H9 (cell line): ENCODE measurements at regions not wholly inside any gene's neighbourhood (a gene's known extent, or its start where the extent isn't known, plus 50 kb on each side); places are given as distances from the start of the nearest gene placed in this dataset.

Source experiments
- DNase-seq: peaks from one replicate; pipeline ENCODE4 v3.0.0-alpha.2; 2017
- H2AFZ ChIP-seq: one replicate; pipeline ENCODE4 v1.6.1; 2013; ENCODE audit warnings: mild to moderate bottlenecking, low read length, control low read depth, moderate library complexity
- H2AK5ac ChIP-seq: 2 replicates; pipeline ENCODE4 v1.6.1; 2013; ENCODE audit warnings: low read length, control low read depth, mixed read lengths; ENCODE audit not compliant: insufficient read length
- H2BK120ac ChIP-seq: one replicate; pipeline ENCODE4 v1.6.1; 2013; ENCODE audit warnings: low read depth, mild to moderate bottlenecking, low read length, control low read depth, inconsistent platforms; ENCODE audit not compliant: poor library complexity, severe bottlenecking
- H2BK12ac ChIP-seq: 2 replicates; pipeline ENCODE4 v1.6.1; 2013; ENCODE audit warnings: low read length, control low read depth, mixed read lengths, low read depth; ENCODE audit not compliant: insufficient read length
- H2BK15ac ChIP-seq: 2 replicates; pipeline ENCODE4 v1.6.1; 2013; ENCODE audit warnings: low read depth, low read length, control low read depth
- H2BK20ac ChIP-seq: one replicate; pipeline ENCODE4 v1.6.1; 2013; ENCODE audit warnings: low read depth, mild to moderate bottlenecking, low read length, control low read depth, inconsistent platforms; ENCODE audit not compliant: poor library complexity, severe bottlenecking
- H2BK5ac ChIP-seq: 2 replicates; pipeline ENCODE4 v1.6.1; 2013; ENCODE audit warnings: low read length, control low read depth, mixed read lengths; ENCODE audit not compliant: insufficient read length
- H3K14ac ChIP-seq: 2 replicates; pipeline ENCODE4 v1.6.1; 2013; ENCODE audit warnings: low read length, control low read depth; ENCODE audit not compliant: insufficient read depth
- H3K18ac ChIP-seq: 2 replicates; pipeline ENCODE4 v1.6.1; 2013; ENCODE audit warnings: low read depth, mild to moderate bottlenecking, mixed read lengths, low read length, control low read depth; ENCODE audit not compliant: insufficient read length
- H3K23ac ChIP-seq: 2 replicates; pipeline ENCODE4 v1.6.1; 2013; ENCODE audit warnings: low read length, control low read depth, mixed read lengths, low read depth; ENCODE audit not compliant: insufficient read length
- H3K23me2 ChIP-seq: 2 replicates; pipeline ENCODE4 v1.6.1; 2013; ENCODE audit warnings: low read depth, mild to moderate bottlenecking, mixed read lengths, low read length, control low read depth; ENCODE audit not compliant: insufficient read length, poor library complexity, severe bottlenecking
- H3K27ac ChIP-seq: 2 replicates; pipeline ENCODE4 v1.5.1; 2013; ENCODE audit warnings: low read length, control low read depth, mixed read lengths, low read depth; ENCODE audit not compliant: insufficient read length
- H3K27me3 ChIP-seq: 2 replicates; pipeline ENCODE4 v1.6.1; 2013; ENCODE audit warnings: low read length, control low read depth, inconsistent platforms; ENCODE audit not compliant: insufficient read depth
- H3K4ac ChIP-seq: 2 replicates; pipeline ENCODE4 v1.6.1; 2013; ENCODE audit warnings: low read depth, mild to moderate bottlenecking, control low read depth, inconsistent platforms, low read length, moderate library complexity
- H3K4me1 ChIP-seq: 2 replicates; pipeline ENCODE4 v1.6.1; 2013; ENCODE audit warnings: low read length, control low read depth, inconsistent platforms; ENCODE audit not compliant: insufficient read depth
- H3K4me2 ChIP-seq: 2 replicates; pipeline ENCODE4 v1.6.1; 2013; ENCODE audit warnings: low read length, control low read depth, mixed read lengths; ENCODE audit not compliant: insufficient read length, insufficient read depth
- H3K56ac ChIP-seq: 2 replicates; pipeline ENCODE4 v1.6.1; 2013; ENCODE audit warnings: low read depth, mild to moderate bottlenecking, mixed read lengths, low read length, control low read depth; ENCODE audit not compliant: insufficient read length
- H3K79me1 ChIP-seq: 2 replicates; pipeline ENCODE4 v1.6.1; 2013; ENCODE audit warnings: low read depth, mild to moderate bottlenecking, moderate library complexity, low read length, control low read depth, inconsistent platforms; ENCODE audit not compliant: insufficient read depth, poor library complexity, severe bottlenecking
- H3K79me2 ChIP-seq: 2 replicates; pipeline ENCODE4 v1.6.1; 2013; ENCODE audit warnings: low read length, control low read depth, inconsistent platforms; ENCODE audit not compliant: insufficient read depth
- H3K9ac ChIP-seq: 2 replicates; pipeline ENCODE4 v1.6.1; 2013; ENCODE audit warnings: low read length, control low read depth, mixed read lengths; ENCODE audit not compliant: insufficient read length; ENCODE audit errors: extremely low read depth
- H3K9me3 ChIP-seq: one replicate; pipeline ENCODE4 v1.6.1; 2013; ENCODE audit warnings: low read depth, low read length, inconsistent platforms; ENCODE audit not compliant: control insufficient read depth
- H3T11ph ChIP-seq: one replicate; pipeline ENCODE4 v1.6.1; 2013; ENCODE audit warnings: mild to moderate bottlenecking, low read length, control low read depth, inconsistent platforms
- H4K20me1 ChIP-seq: one replicate; pipeline ENCODE4 v1.6.1; 2013; ENCODE audit not compliant: control insufficient read depth, insufficient read length, insufficient read depth
- H4K5ac ChIP-seq: 2 replicates; pipeline ENCODE4 v1.6.1; 2013; ENCODE audit warnings: low read depth, mild to moderate bottlenecking, mixed read lengths, low read length, control low read depth; ENCODE audit not compliant: insufficient read length
- H4K8ac ChIP-seq: replicated peaks from 2 replicates; pipeline ENCODE4 v1.6.1; 2013; ENCODE audit warnings: low read length, control low read depth, mixed read lengths, low read depth; ENCODE audit not compliant: insufficient read length
- H4K91ac ChIP-seq: 2 replicates; pipeline ENCODE4 v1.6.1; 2013; ENCODE audit warnings: low read depth, mild to moderate bottlenecking, moderate library complexity, mixed read lengths, low read length, control low read depth; ENCODE audit not compliant: insufficient read length
- H3K27ac Mint-ChIP-seq, 3 experiments: 2 replicates in 2 of 3; 3 replicates in 1 of 3; pipeline ENCODE4 v1.8.0; 2020 to 2021; ENCODE audit warnings: mixed read lengths in 3 of 3, mild to moderate bottlenecking in 1 of 3, moderate library complexity in 1 of 3
- H3K27me3 Mint-ChIP-seq: 2 replicates; pipeline ENCODE4 v1.8.0; 2021; ENCODE audit warnings: low read depth, mild to moderate bottlenecking, moderate library complexity, mixed read lengths
- H3K36me3 Mint-ChIP-seq, 3 experiments: 2 replicates in 2 of 3; 3 replicates in 1 of 3; pipeline ENCODE4 v1.8.0; 2020 to 2021; ENCODE audit warnings: low read depth in 3 of 3, mixed read lengths in 3 of 3; ENCODE audit not compliant: insufficient read depth in 1 of 3
- H3K4me1 Mint-ChIP-seq, 2 experiments: 2 replicates each; pipeline ENCODE4 v1.8.0; 2020; ENCODE audit warnings: mixed read lengths in 2 of 2
- H3K4me3 Mint-ChIP-seq, 2 experiments: 2 replicates in 1 of 2; 3 replicates in 1 of 2; pipeline ENCODE4 v1.8.0; 2020 to 2021; ENCODE audit warnings: mild to moderate bottlenecking in 2 of 2, mixed read lengths in 2 of 2, moderate library complexity in 1 of 2
- H3K9me3 Mint-ChIP-seq, 2 experiments: 2 replicates in 1 of 2; 3 replicates in 1 of 2; pipeline ENCODE4 v1.8.0; 2020; ENCODE audit warnings: mild to moderate bottlenecking in 2 of 2, mixed read lengths in 2 of 2, moderate library complexity in 1 of 2
- WGBS: extraction: QIAGEN DNeasy Blood & Tissue Kit; methylation state at CpG from one replicate; pipeline ENCODE4 v1.1.7; 2013; ENCODE audit warnings: missing lambda C conversion rate, low lambda C conversion rate, mixed read lengths; ENCODE audit not compliant: insufficient read length; ENCODE audit errors: extremely low coverage; 5-methylcytosine and 5-hydroxymethylcytosine counted together
- TF ChIP-seq, protein P1 (sequence below): fragments of 200-600 bp; sonication (generic); conservative IDR thresholded peaks from 3 replicates; pipeline ENCODE4 v1.8.0; 2021; ENCODE audit warnings: antibody characterized with exemption, mild to moderate bottlenecking

DNA sequence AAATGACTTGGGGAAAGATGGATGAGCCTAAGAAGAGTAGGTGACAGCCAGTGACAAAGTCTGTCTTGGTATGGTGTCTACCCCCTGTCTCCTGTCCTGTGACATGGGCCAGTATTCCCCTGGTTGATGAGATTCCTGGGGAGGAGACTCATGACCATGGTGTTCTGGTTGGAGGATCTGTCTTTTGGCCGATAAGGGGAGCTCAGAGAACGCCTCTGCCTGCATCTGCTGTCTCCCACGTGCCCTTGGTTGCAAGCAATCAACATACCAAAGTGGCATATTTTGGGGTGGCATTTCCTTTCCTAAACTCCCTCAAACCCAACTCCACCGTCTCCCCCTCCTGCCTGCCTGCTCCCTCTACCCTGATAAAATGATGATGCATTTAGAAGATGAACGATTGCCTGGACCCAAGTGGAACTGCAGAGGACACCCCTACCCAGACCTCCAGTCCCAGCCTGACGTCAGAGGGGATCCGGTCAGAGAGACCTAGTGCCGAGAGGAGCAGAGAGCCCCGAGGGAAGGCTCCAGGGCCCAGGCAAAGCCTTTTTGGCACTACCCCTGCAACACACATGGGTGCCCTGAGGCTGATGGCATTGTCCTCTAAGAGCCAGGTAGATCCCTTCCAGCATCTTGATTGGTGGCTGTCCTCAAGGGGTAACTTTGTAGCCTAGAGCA lies 88.0 kb upstream of the KCNK12 start:
- no peak overlapping the region for H3K4me3 Mint-ChIP-seq
- no peak overlapping the region for H2AK5ac ChIP-seq
- no CpG with 5 or more reads among the region's 9 CpGs for WGBS
- no peak overlapping the region for H3K27ac ChIP-seq
- peaks cover 45 to 53% of the 10 kb centered on the region in 2 experiments for H3K4me1 Mint-ChIP-seq
- no peaks in the 10 kb centered on the region for H3K79me1 ChIP-seq
- no peak overlapping the region for H4K8ac ChIP-seq
- no peak overlapping the region for H3K9ac ChIP-seq
- H3K4ac ChIP-seq = no peak overlapping the region
- H3K79me2 ChIP-seq = no peaks in the 10 kb centered on the region
- H3K18ac ChIP-seq = no peak overlapping the region
- no peak overlapping the region for H2BK15ac ChIP-seq
- no peak overlapping the region for H2AFZ ChIP-seq
- no peaks in the 10 kb centered on the region; the same call in 1 of the 2 replicates for H3K27me3 Mint-ChIP-seq
- H2BK120ac ChIP-seq = no peak overlapping the region
- no peaks in the 10 kb centered on the region for H3K23me2 ChIP-seq
- H3K56ac ChIP-seq = no peak overlapping the region
- no peak for DNase-seq
- H3K23ac ChIP-seq = no peak overlapping the region
- peaks cover 11% of the 10 kb centered on the region; the same call in 1 of the 2 replicates for H3K4me1 ChIP-seq
- no peak overlapping the region for H3K4me2 ChIP-seq
- H2BK5ac ChIP-seq = no peak overlapping the region
- H3K27ac Mint-ChIP-seq = no peak overlapping the region
- H4K5ac ChIP-seq = no peak overlapping the region
- H3K27me3 ChIP-seq = no peaks in the 10 kb centered on the region
- no peak overlapping the region for H2BK12ac ChIP-seq
- no peak overlapping the region for H3T11ph ChIP-seq
- H3K9me3 Mint-ChIP-seq = no peaks in the 10 kb centered on the region
- no peaks in the 10 kb centered on the region for H4K20me1 ChIP-seq
- H3K14ac ChIP-seq = no peak overlapping the region; the same call in 1 of the 2 replicates
- no peak overlapping the region for H2BK20ac ChIP-seq
- TF ChIP-seq, protein P1, sequence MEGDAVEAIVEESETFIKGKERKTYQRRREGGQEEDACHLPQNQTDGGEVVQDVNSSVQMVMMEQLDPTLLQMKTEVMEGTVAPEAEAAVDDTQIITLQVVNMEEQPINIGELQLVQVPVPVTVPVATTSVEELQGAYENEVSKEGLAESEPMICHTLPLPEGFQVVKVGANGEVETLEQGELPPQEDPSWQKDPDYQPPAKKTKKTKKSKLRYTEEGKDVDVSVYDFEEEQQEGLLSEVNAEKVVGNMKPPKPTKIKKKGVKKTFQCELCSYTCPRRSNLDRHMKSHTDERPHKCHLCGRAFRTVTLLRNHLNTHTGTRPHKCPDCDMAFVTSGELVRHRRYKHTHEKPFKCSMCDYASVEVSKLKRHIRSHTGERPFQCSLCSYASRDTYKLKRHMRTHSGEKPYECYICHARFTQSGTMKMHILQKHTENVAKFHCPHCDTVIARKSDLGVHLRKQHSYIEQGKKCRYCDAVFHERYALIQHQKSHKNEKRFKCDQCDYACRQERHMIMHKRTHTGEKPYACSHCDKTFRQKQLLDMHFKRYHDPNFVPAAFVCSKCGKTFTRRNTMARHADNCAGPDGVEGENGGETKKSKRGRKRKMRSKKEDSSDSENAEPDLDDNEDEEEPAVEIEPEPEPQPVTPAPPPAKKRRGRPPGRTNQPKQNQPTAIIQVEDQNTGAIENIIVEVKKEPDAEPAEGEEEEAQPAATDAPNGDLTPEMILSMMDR = no peak
- no peak overlapping the region for H4K91ac ChIP-seq
- H3K36me3 Mint-ChIP-seq = no peaks in the 10 kb centered on the region; a peak in 2 of 7 replicates
- H3K9me3 ChIP-seq = no peaks in the 10 kb centered on the region
